ENCODE measurements at regions not wholly inside any gene's neighbourhood (a gene's known extent, or its start where the extent isn't known, plus 50 kb on each side); places are given as distances from the start of the nearest gene placed in this dataset.

- no peak for DNase-seq (ENCODE audit: low spot score)
Observed at GRCh38 chr10:88131511-88132139, 268.2 kb downstream of the PTEN start.

GRCh38 chr10:88136712-88137111 is 273.3 kb downstream of the PTEN start:
- DNase-seq (ENCODE audit: low spot score): no peak

GRCh38 chr10:88138319-88138848 is 275.0 kb downstream of the PTEN start:
- no peak for DNase-seq (ENCODE audit: low spot score)

- no peak for DNase-seq (ENCODE audit: low spot score)
Observed at GRCh38 chr10:88147000-88147798, 283.8 kb downstream of the PTEN start.

- DNase-seq (ENCODE audit: low spot score): no peak
Observed at GRCh38 chr10:88149906-88150305, 286.5 kb downstream of the PTEN start.

- DNase-seq (ENCODE audit: low spot score): no peak
Observed at GRCh38 chr10:88150339-88150738, 286.9 kb downstream of the PTEN start.

- DNase-seq (ENCODE audit: low spot score): no peak
Observed at GRCh38 chr10:88152728-88153133, 289.3 kb downstream of the PTEN start.

- no peak for DNase-seq (ENCODE audit: low spot score)
Observed at GRCh38 chr10:88154596-88155250, 291.3 kb downstream of the PTEN start.

GRCh38 chr10:88156341-88156740 is 292.9 kb downstream of the PTEN start:
- DNase-seq (ENCODE audit: low spot score): no peak

GRCh38 chr10:88157981-88158465 is 294.6 kb downstream of the PTEN start:
- no peak for DNase-seq (ENCODE audit: low spot score)

GRCh38 chr10:88158526-88159122 is 295.2 kb downstream of the PTEN start:
- no peak for DNase-seq (ENCODE audit: low spot score)

- no peak for DNase-seq (ENCODE audit: low spot score)
Observed at GRCh38 chr10:88159127-88159829, 295.9 kb downstream of the PTEN start.

- no peak for DNase-seq (ENCODE audit: low spot score)
Observed at GRCh38 chr10:88161070-88161469, 297.6 kb downstream of the PTEN start.

GRCh38 chr10:88161756-88162155 is 298.3 kb downstream of the PTEN start:
- no peak for DNase-seq (ENCODE audit: low spot score)

GRCh38 chr10:88162852-88163251 is 299.4 kb downstream of the PTEN start:
- DNase-seq (ENCODE audit: low spot score): no peak

- DNase-seq (ENCODE audit: low spot score): no peak
Observed at GRCh38 chr10:88163572-88163971, 300.1 kb downstream of the PTEN start.

GRCh38 chr10:88164471-88164870 is 301.0 kb downstream of the PTEN start:
- no peak for DNase-seq (ENCODE audit: low spot score)

GRCh38 chr10:88165849-88166271 is 302.4 kb downstream of the PTEN start:
- DNase-seq (ENCODE audit: low spot score): no peak

- no peak for DNase-seq (ENCODE audit: low spot score)
Observed at GRCh38 chr10:88168171-88169036, 305.0 kb downstream of the PTEN start.

GRCh38 chr10:88169037-88169319 is 305.6 kb downstream of the PTEN start:
- DNase-seq (ENCODE audit: low spot score): no peak

GRCh38 chr10:88170628-88171027 is 307.2 kb downstream of the PTEN start:
- no peak for DNase-seq (ENCODE audit: low spot score)
